Endothelial cell of umbilical vein (primary cell): ENCODE measurements at regions not wholly inside any gene's neighbourhood (a gene's known extent, or its start where the extent isn't known, plus 50 kb on each side); places are given as distances from the start of the nearest gene placed in this dataset.

Experiments
- BruUV-seq: library from RNA; stranded (reverse); fragments of 400-500 nt; replicated peaks from 2 replicates; lab custom pipeline; 2021; lab: Mats Ljungman, UMichigan
- CTCF ChIA-PET: fragments of 300-600, 350-600 bp; sonication (Branson Sonifier 250); formaldehyde crosslinking; loops from one replicate; lab custom pipeline; 2021; ENCODE audit warnings: antibody characterized with exemption, inconsistent platforms; lab: Charles Lee
- POLR2A ChIA-PET: fragments of 300-600, 350-600 bp; sonication (Branson Sonifier 250); formaldehyde crosslinking; loops from one replicate; lab custom pipeline; 2021; ENCODE audit warnings: antibody characterized with exemption, inconsistent platforms; lab: Charles Lee
- DNase-seq: peaks from one replicate; pipeline ENCODE4 v3.0.0-alpha.2; 2011; ENCODE audit warnings: low read depth, low spot score
- FAIRE-seq: peaks from 2 replicates; lab custom pipeline; 2011; peaks lifted over from hg19 to GRCh38; lab: Jason Lieb, UNC
- H2AFZ ChIP-seq: 2 replicates; pipeline ENCODE4 v1.6.0; 2012; ENCODE audit warnings: low read depth, low read length, control low read depth, inconsistent platforms
- H3K27ac ChIP-seq: 2 replicates; pipeline ENCODE4 v1.5.1; 2011; ENCODE audit warnings: low read depth, mild to moderate bottlenecking, control low read depth, low read length, moderate library complexity; ENCODE audit not compliant: insufficient read depth
- H3K27me3 ChIP-seq, 2 experiments: 2 replicates each; pipeline versions ENCODE4 v1.6.0 to v1.6.1; 2011; ENCODE audit warnings: low read length in 2 of 2, mixed read lengths in 1 of 2; ENCODE audit not compliant: control insufficient read depth in 2 of 2, insufficient read depth in 2 of 2
- H3K36me3 ChIP-seq, 2 experiments: 2 replicates in 1 of 2; 3 replicates in 1 of 2; pipeline ENCODE4 v1.5.1; 2011; ENCODE audit warnings: low read length in 2 of 2, mild to moderate bottlenecking in 1 of 2, moderate library complexity in 1 of 2; ENCODE audit not compliant: control insufficient read depth in 2 of 2, insufficient read depth in 2 of 2; ENCODE audit errors: extremely low read depth in 1 of 2
- H3K4me1 ChIP-seq: 3 replicates; pipeline ENCODE4 v1.5.1; 2011; ENCODE audit warnings: mild to moderate bottlenecking, low read length; ENCODE audit not compliant: control insufficient read depth, insufficient read depth; ENCODE audit errors: extremely low read depth
- H3K4me2 ChIP-seq: 2 replicates; pipeline ENCODE4 v1.6.1; 2011; ENCODE audit warnings: low read length, control low read depth, mixed read lengths; ENCODE audit not compliant: insufficient read depth
- H3K4me3 ChIP-seq, 3 experiments: fragments of 200-600 bp in 1 of 3; sonication (generic), shearing (Covaris generic) in 1 of 3; replicated peaks in 1 of 3; 2 replicates each; pipeline ENCODE4 v1.5.1; 2011 to 2016; ENCODE audit warnings: control low read depth in 3 of 3, low read length in 3 of 3, mild to moderate bottlenecking in 2 of 3, inconsistent platforms in 1 of 3, low read depth in 1 of 3, moderate library complexity in 1 of 3; ENCODE audit not compliant: insufficient read depth in 1 of 3
- H3K79me2 ChIP-seq: 2 replicates; pipeline ENCODE4 v1.6.0; 2012; ENCODE audit warnings: low read length, inconsistent platforms; ENCODE audit not compliant: control insufficient read depth, insufficient read depth
- H3K9ac ChIP-seq: replicated peaks from 2 replicates; pipeline ENCODE3; 2011; ENCODE audit warnings: low read length, control low read depth; ENCODE audit not compliant: insufficient read depth; ENCODE audit errors: extremely low read depth
- H3K9me1 ChIP-seq: replicated peaks from 3 replicates; pipeline ENCODE4 v1.6.0; 2011; ENCODE audit warnings: mild to moderate bottlenecking, low read length; ENCODE audit not compliant: control insufficient read depth, insufficient read depth; ENCODE audit errors: extremely low read depth
- H3K9me3 ChIP-seq: replicated peaks from 2 replicates; pipeline ENCODE4 v1.5.1; 2012; ENCODE audit warnings: low read length, inconsistent platforms; ENCODE audit not compliant: control insufficient read depth, insufficient read depth
- H4K20me1 ChIP-seq: replicated peaks from 2 replicates; pipeline ENCODE3; 2011; ENCODE audit warnings: mild to moderate bottlenecking, low read length; ENCODE audit not compliant: control insufficient read depth, insufficient read depth; ENCODE audit errors: extremely low read depth
- EZH2 ChIP-seq: IDR thresholded peaks from 2 replicates; pipeline ENCODE4 v1.6.1; 2012; ENCODE audit warnings: borderline replicate concordance, low read depth, mild to moderate bottlenecking, moderate library complexity, low read length, inconsistent platforms; ENCODE audit not compliant: severe bottlenecking
- FOS ChIP-seq: IDR thresholded peaks from 2 replicates; pipeline ENCODE4 v1.6.1; 2011; ENCODE audit warnings: mild to moderate bottlenecking, low read length, moderate library complexity, borderline replicate concordance; ENCODE audit not compliant: insufficient read depth
- GATA2 ChIP-seq: IDR thresholded peaks from 2 replicates; pipeline ENCODE4 v1.7.0; 2011; ENCODE audit warnings: low read depth, mild to moderate bottlenecking, moderate library complexity, mixed read lengths, low read length; ENCODE audit not compliant: insufficient read length, insufficient read depth
- JUN ChIP-seq: IDR thresholded peaks from 2 replicates; pipeline ENCODE4 v1.6.1; 2011; ENCODE audit warnings: borderline replicate concordance, low read depth; ENCODE audit not compliant: insufficient read length, insufficient read depth
- MYC ChIP-seq: IDR thresholded peaks from one replicate; pipeline ENCODE4 v1.6.1; 2011; ENCODE audit warnings: mild to moderate bottlenecking, low read depth, low read length
- POLR2A ChIP-seq: IDR thresholded peaks from 2 replicates; pipeline ENCODE4 v1.6.1; 2012; ENCODE audit warnings: low read depth, mild to moderate bottlenecking, control low read depth, low read length
- POLR2AphosphoS5 ChIP-seq: IDR thresholded peaks from 2 replicates; pipeline ENCODE4 v1.6.1; 2012; ENCODE audit warnings: low read depth, mild to moderate bottlenecking, control low read depth, low read length, moderate library complexity; ENCODE audit not compliant: insufficient read depth
- dilution Hi-C: fragments of 300-500 bp; cut with MboI; formaldehyde crosslinking; loops from one replicate; pipeline ENCODE4 v1.15.0; 2019; ENCODE audit warnings: low sequenced_read_pairs; ENCODE audit not compliant: extremely low pct_ligation_motif_present
- intact Hi-C: fragments of 100-400 bp; cut with micrococcal nuclease; formaldehyde crosslinking; loops from one replicate; pipeline ENCODE4 v1.10.0; 2022
- TF ChIP-seq, protein P1 (sequence below), 2 donors: IDR thresholded peaks; 1 replicate in 1 of 2; 2 replicates in 1 of 2; pipeline ENCODE4 v1.5.1; 2011; ENCODE audit warnings: low read length in 2 of 2, mild to moderate bottlenecking in 2 of 2, moderate library complexity in 2 of 2, control low read depth in 1 of 2, inconsistent platforms in 1 of 2, low read depth in 1 of 2; ENCODE audit not compliant: insufficient read depth in 1 of 2; ENCODE audit errors: extremely low read depth in 1 of 2
- TF ChIP-seq, protein P2 (sequence below): IDR thresholded peaks from 2 replicates; pipeline ENCODE4 v1.6.1; 2011; ENCODE audit not compliant: insufficient read depth, insufficient read length

DNA sequence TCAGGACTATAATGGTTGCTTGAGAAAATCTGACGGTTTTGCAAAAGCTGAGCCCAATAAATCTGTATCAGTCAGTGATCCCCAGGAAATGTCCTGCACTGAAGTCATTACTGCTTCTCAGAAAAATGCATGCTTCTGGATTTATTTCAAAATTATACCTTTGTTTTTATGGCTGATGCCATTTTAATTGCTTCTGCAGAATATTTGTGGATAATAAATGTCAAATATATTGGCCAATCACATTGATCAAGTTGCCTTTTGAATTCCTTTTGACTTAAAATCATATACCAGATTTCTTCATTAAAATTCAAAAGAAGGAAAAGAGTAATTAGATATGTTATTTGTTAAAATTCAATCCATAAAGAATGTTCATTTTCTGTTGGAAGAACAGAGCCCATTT, 842.9 kb upstream of the ADGRL4 start:
- no peaks in the 10 kb centered on the region for H3K79me2 ChIP-seq
- H2AFZ ChIP-seq: no peak overlapping the region
- dilution Hi-C loops (no loop called here), intact Hi-C loops (no loop called here)
- H4K20me1 ChIP-seq: no peaks in the 10 kb centered on the region
- no peak overlapping the region for H3K4me2 ChIP-seq
- no peak overlapping the region for H3K9ac ChIP-seq
- H3K4me1 ChIP-seq: no peaks in the 10 kb centered on the region
- no peaks in the 10 kb centered on the region for H3K9me3 ChIP-seq
- no peaks in the 10 kb centered on the region for H3K27me3 ChIP-seq
- DNase-seq: no peak
- no peak for FAIRE-seq
- no peak overlapping the region for H3K4me3 ChIP-seq
- no peaks in the 10 kb centered on the region for H3K36me3 ChIP-seq
- CTCF ChIA-PET: no interaction called here
- no peaks in the 10 kb centered on the region for H3K9me1 ChIP-seq
- POLR2A ChIA-PET: no interaction called here
- no peak for TF ChIP-seq MYC
- TF ChIP-seq, protein P1, sequence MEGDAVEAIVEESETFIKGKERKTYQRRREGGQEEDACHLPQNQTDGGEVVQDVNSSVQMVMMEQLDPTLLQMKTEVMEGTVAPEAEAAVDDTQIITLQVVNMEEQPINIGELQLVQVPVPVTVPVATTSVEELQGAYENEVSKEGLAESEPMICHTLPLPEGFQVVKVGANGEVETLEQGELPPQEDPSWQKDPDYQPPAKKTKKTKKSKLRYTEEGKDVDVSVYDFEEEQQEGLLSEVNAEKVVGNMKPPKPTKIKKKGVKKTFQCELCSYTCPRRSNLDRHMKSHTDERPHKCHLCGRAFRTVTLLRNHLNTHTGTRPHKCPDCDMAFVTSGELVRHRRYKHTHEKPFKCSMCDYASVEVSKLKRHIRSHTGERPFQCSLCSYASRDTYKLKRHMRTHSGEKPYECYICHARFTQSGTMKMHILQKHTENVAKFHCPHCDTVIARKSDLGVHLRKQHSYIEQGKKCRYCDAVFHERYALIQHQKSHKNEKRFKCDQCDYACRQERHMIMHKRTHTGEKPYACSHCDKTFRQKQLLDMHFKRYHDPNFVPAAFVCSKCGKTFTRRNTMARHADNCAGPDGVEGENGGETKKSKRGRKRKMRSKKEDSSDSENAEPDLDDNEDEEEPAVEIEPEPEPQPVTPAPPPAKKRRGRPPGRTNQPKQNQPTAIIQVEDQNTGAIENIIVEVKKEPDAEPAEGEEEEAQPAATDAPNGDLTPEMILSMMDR (IDR thresholded peaks at IDR 0.05; ENCODE audit: extremely low read depth in 1 of 2, insufficient read depth in 1 of 2, low read depth in 1 of 2, low read length in 2 of 2): no peak
- TF ChIP-seq GATA2: no peak
- TF ChIP-seq JUN: no peak
- no peak for TF ChIP-seq POLR2A
- no peak for TF ChIP-seq EZH2
- no peak for TF ChIP-seq FOS
- TF ChIP-seq, protein P2, sequence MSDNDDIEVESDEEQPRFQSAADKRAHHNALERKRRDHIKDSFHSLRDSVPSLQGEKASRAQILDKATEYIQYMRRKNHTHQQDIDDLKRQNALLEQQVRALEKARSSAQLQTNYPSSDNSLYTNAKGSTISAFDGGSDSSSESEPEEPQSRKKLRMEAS: no peak
- no peak for TF ChIP-seq POLR2AphosphoS5
- BruUV-seq: no TSS peak
- no peak overlapping the region for H3K27ac ChIP-seq
